Endothelial cell of umbilical vein (primary cell): ENCODE measurements at regions not wholly inside any gene's neighbourhood (a gene's known extent, or its start where the extent isn't known, plus 50 kb on each side); places are given as distances from the start of the nearest gene placed in this dataset.

Experiments used
- BruUV-seq: library from RNA; stranded (reverse); fragments of 400-500 nt; replicated peaks from 2 replicates; lab custom pipeline; 2021; lab: Mats Ljungman, UMichigan
- CTCF ChIA-PET: fragments of 300-600, 350-600 bp; sonication (Branson Sonifier 250); formaldehyde crosslinking; loops from one replicate; lab custom pipeline; 2021; ENCODE audit warnings: antibody characterized with exemption, inconsistent platforms; lab: Charles Lee
- POLR2A ChIA-PET: fragments of 300-600, 350-600 bp; sonication (Branson Sonifier 250); formaldehyde crosslinking; loops from one replicate; lab custom pipeline; 2021; ENCODE audit warnings: antibody characterized with exemption, inconsistent platforms; lab: Charles Lee
- DNase-seq: peaks from one replicate; pipeline ENCODE4 v3.0.0-alpha.2; 2011; ENCODE audit warnings: low read depth, low spot score
- FAIRE-seq: peaks from 2 replicates; lab custom pipeline; 2011; peaks lifted over from hg19 to GRCh38; lab: Jason Lieb, UNC
- H2AFZ ChIP-seq: 2 replicates; pipeline ENCODE4 v1.6.0; 2012; ENCODE audit warnings: low read depth, low read length, control low read depth, inconsistent platforms
- H3K27ac ChIP-seq: 2 replicates; pipeline ENCODE4 v1.5.1; 2011; ENCODE audit warnings: low read depth, mild to moderate bottlenecking, control low read depth, low read length, moderate library complexity; ENCODE audit not compliant: insufficient read depth
- H3K27me3 ChIP-seq, 2 experiments: 2 replicates each; pipeline versions ENCODE4 v1.6.0 to v1.6.1; 2011; ENCODE audit warnings: low read length in 2 of 2, mixed read lengths in 1 of 2; ENCODE audit not compliant: control insufficient read depth in 2 of 2, insufficient read depth in 2 of 2
- H3K36me3 ChIP-seq, 2 experiments: 2 replicates in 1 of 2; 3 replicates in 1 of 2; pipeline ENCODE4 v1.5.1; 2011; ENCODE audit warnings: low read length in 2 of 2, mild to moderate bottlenecking in 1 of 2, moderate library complexity in 1 of 2; ENCODE audit not compliant: control insufficient read depth in 2 of 2, insufficient read depth in 2 of 2; ENCODE audit errors: extremely low read depth in 1 of 2
- H3K4me1 ChIP-seq: 3 replicates; pipeline ENCODE4 v1.5.1; 2011; ENCODE audit warnings: mild to moderate bottlenecking, low read length; ENCODE audit not compliant: control insufficient read depth, insufficient read depth; ENCODE audit errors: extremely low read depth
- H3K4me2 ChIP-seq: 2 replicates; pipeline ENCODE4 v1.6.1; 2011; ENCODE audit warnings: low read length, control low read depth, mixed read lengths; ENCODE audit not compliant: insufficient read depth
- H3K4me3 ChIP-seq, 3 experiments: fragments of 200-600 bp in 1 of 3; sonication (generic), shearing (Covaris generic) in 1 of 3; replicated peaks in 1 of 3; 2 replicates each; pipeline ENCODE4 v1.5.1; 2011 to 2016; ENCODE audit warnings: control low read depth in 3 of 3, low read length in 3 of 3, mild to moderate bottlenecking in 2 of 3, inconsistent platforms in 1 of 3, low read depth in 1 of 3, moderate library complexity in 1 of 3; ENCODE audit not compliant: insufficient read depth in 1 of 3
- H3K79me2 ChIP-seq: 2 replicates; pipeline ENCODE4 v1.6.0; 2012; ENCODE audit warnings: low read length, inconsistent platforms; ENCODE audit not compliant: control insufficient read depth, insufficient read depth
- H3K9ac ChIP-seq: replicated peaks from 2 replicates; pipeline ENCODE3; 2011; ENCODE audit warnings: low read length, control low read depth; ENCODE audit not compliant: insufficient read depth; ENCODE audit errors: extremely low read depth
- H3K9me1 ChIP-seq: replicated peaks from 3 replicates; pipeline ENCODE4 v1.6.0; 2011; ENCODE audit warnings: mild to moderate bottlenecking, low read length; ENCODE audit not compliant: control insufficient read depth, insufficient read depth; ENCODE audit errors: extremely low read depth
- H3K9me3 ChIP-seq: replicated peaks from 2 replicates; pipeline ENCODE4 v1.5.1; 2012; ENCODE audit warnings: low read length, inconsistent platforms; ENCODE audit not compliant: control insufficient read depth, insufficient read depth
- H4K20me1 ChIP-seq: replicated peaks from 2 replicates; pipeline ENCODE3; 2011; ENCODE audit warnings: mild to moderate bottlenecking, low read length; ENCODE audit not compliant: control insufficient read depth, insufficient read depth; ENCODE audit errors: extremely low read depth
- CTCF ChIP-seq, 2 donors: IDR thresholded peaks; 1 replicate in 1 of 2; 2 replicates in 1 of 2; pipeline ENCODE4 v1.5.1; 2011; ENCODE audit warnings: low read length in 2 of 2, mild to moderate bottlenecking in 2 of 2, moderate library complexity in 2 of 2, control low read depth in 1 of 2, inconsistent platforms in 1 of 2, low read depth in 1 of 2; ENCODE audit not compliant: insufficient read depth in 1 of 2; ENCODE audit errors: extremely low read depth in 1 of 2
- EZH2 ChIP-seq: IDR thresholded peaks from 2 replicates; pipeline ENCODE4 v1.6.1; 2012; ENCODE audit warnings: borderline replicate concordance, low read depth, mild to moderate bottlenecking, moderate library complexity, low read length, inconsistent platforms; ENCODE audit not compliant: severe bottlenecking
- FOS ChIP-seq: IDR thresholded peaks from 2 replicates; pipeline ENCODE4 v1.6.1; 2011; ENCODE audit warnings: mild to moderate bottlenecking, low read length, moderate library complexity, borderline replicate concordance; ENCODE audit not compliant: insufficient read depth
- JUN ChIP-seq: IDR thresholded peaks from 2 replicates; pipeline ENCODE4 v1.6.1; 2011; ENCODE audit warnings: borderline replicate concordance, low read depth; ENCODE audit not compliant: insufficient read length, insufficient read depth
- POLR2A ChIP-seq: IDR thresholded peaks from 2 replicates; pipeline ENCODE4 v1.6.1; 2012; ENCODE audit warnings: low read depth, mild to moderate bottlenecking, control low read depth, low read length
- POLR2AphosphoS5 ChIP-seq: IDR thresholded peaks from 2 replicates; pipeline ENCODE4 v1.6.1; 2012; ENCODE audit warnings: low read depth, mild to moderate bottlenecking, control low read depth, low read length, moderate library complexity; ENCODE audit not compliant: insufficient read depth
- dilution Hi-C: fragments of 300-500 bp; cut with MboI; formaldehyde crosslinking; loops from one replicate; pipeline ENCODE4 v1.15.0; 2019; ENCODE audit warnings: low sequenced_read_pairs; ENCODE audit not compliant: extremely low pct_ligation_motif_present
- intact Hi-C: fragments of 100-400 bp; cut with micrococcal nuclease; formaldehyde crosslinking; loops from one replicate; pipeline ENCODE4 v1.10.0; 2022
- TF ChIP-seq, protein P1 (sequence below): IDR thresholded peaks from 2 replicates; pipeline ENCODE4 v1.6.1; 2011; ENCODE audit not compliant: insufficient read depth, insufficient read length

DNA sequence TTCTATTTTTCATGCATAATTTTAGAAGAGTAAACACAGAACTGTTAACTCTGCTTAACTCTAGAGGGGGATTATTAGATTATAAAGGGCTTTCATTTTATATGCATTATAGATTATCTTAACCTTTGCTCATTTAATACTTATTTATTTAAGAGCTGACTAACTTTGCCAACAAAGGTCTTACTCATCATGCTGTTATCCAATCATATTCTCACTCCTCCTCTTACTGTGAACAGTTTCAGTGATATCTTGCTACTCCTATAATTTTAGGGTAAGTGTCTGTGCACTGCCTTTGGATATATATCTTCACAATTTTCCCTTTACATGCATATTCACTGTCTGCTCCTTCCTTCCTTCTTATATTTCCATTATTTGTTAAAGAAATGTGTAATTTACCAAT lies 1814.9 kb downstream of the STIM2 start:
- intact Hi-C loops: no loop called here
- H3K9ac ChIP-seq: no peak overlapping the region
- no peaks in the 10 kb centered on the region for H3K9me1 ChIP-seq
- BruUV-seq: no TSS peak
- H4K20me1 ChIP-seq: no peaks in the 10 kb centered on the region
- H3K79me2 ChIP-seq: no peaks in the 10 kb centered on the region
- POLR2A ChIA-PET: no interaction called here
- no peak for DNase-seq
- no peak for FAIRE-seq
- CTCF ChIA-PET: interaction anchor here (1.0 kb wide), 1 partner anchor 9 kb away, joined by 3 read pairs; no protein-coding TSS in a partner anchor
- H3K9me3 ChIP-seq: no peaks in the 10 kb centered on the region
- dilution Hi-C loops: no loop called here
- H2AFZ ChIP-seq: no peak overlapping the region
- no peak overlapping the region for H3K4me3 ChIP-seq
- H3K36me3 ChIP-seq: no peaks in the 10 kb centered on the region
- H3K27ac ChIP-seq: no peak overlapping the region
- H3K27me3 ChIP-seq: no peaks in the 10 kb centered on the region
- H3K4me2 ChIP-seq: no peak overlapping the region
- no peaks in the 10 kb centered on the region for H3K4me1 ChIP-seq
- TF ChIP-seq, protein P1, sequence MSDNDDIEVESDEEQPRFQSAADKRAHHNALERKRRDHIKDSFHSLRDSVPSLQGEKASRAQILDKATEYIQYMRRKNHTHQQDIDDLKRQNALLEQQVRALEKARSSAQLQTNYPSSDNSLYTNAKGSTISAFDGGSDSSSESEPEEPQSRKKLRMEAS: no peak
- TF ChIP-seq JUN: no peak
- TF ChIP-seq FOS: no peak
- no peak for TF ChIP-seq CTCF (IDR thresholded peaks at IDR 0.05; ENCODE audit: extremely low read depth in 1 of 2, insufficient read depth in 1 of 2, low read depth in 1 of 2, low read length in 2 of 2)
- no peak for TF ChIP-seq POLR2A
- TF ChIP-seq EZH2: no peak
- TF ChIP-seq POLR2AphosphoS5: no peak
